ENCODE measurements at regions not wholly inside any gene's neighbourhood (a gene's known extent, or its start where the extent isn't known, plus 50 kb on each side); places are given as distances from the start of the nearest gene placed in this dataset.

DNA sequence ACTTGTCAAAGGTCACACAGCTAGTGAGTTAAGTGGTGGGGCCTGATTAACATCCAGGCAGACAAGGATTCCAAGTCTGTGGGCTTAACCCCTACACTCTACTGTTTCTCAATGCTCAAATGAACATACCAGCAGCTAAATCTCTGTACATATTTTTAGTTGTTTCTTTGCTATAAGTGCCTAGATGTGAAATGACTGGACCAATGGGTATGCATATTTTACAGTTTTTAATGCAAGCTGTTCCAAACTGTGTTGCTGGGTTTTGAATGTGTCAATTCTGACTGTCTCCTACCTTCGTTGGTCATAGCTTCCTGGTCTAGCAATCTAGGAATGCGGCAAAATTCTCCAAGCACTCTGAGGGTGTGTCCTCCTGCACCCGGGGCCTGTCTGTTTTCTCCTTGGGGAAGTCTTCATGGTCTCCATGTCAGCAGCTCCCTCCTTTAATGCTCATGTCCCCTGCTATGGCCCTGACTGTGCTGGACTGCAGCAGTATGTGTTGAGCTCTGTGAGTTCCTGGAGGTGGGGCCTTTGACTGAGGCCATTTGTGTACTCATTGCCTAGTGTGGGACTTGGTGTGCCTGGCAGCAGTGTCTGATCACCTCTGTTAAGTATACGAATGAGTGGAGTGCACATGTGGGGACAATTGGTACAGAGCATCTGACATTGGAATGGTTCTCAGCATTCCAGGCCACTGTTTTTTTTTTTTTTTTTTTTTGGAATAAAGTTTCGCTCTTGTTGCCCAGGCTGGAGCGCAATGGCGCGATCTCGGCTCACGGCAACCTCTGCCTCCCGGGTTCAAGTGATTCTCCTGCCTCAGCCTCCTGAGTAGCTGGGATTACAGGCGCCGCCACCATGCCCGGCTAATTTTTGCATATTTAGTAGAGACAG lies 72.9 kb upstream of the SLC2A1 start:
- H3K9me3 Mint-ChIP-seq: no peaks in the 10 kb centered on the region
- Histone ChIP-seq H3F3A (replicated peaks; ENCODE audit: low read depth) (0 out of 2 replicates have a peak, but pooled peaks cover 3% of the 10 kb centered on the region), H3K79me2 (replicated peaks; ENCODE audit: insufficient read depth) (no peaks in the 10 kb centered on the region), H3K27me3 (ENCODE audit: insufficient read depth) (no peaks in the 10 kb centered on the region), H3K4me1 (ENCODE audit: insufficient read depth) (peaks cover 3% of the 10 kb centered on the region), H3K4me3 (no peak overlapping the region), H2AFZ (no peak overlapping the region), H4K20me1 (replicated peaks; ENCODE audit: insufficient read depth) (no peaks in the 10 kb centered on the region), H3K36me3 (ENCODE audit: insufficient read depth) (no peaks in the 10 kb centered on the region), H3K4me2 (no peak overlapping the region), H3K27ac (ENCODE audit: low read depth) (no peak overlapping the region), H3K9me2 (ENCODE audit: insufficient read depth) (no peaks in the 10 kb centered on the region)
- no peak overlapping the region for H3K4me3 Mint-ChIP-seq
- H3K36me3 Mint-ChIP-seq (ENCODE audit: low read depth): no peaks in the 10 kb centered on the region
- no peak for ATAC-seq
- H3K27me3 Mint-ChIP-seq (ENCODE audit: insufficient read depth, low read depth, poor library complexity): peaks cover 12% of the 10 kb centered on the region
- DNase-seq (ENCODE audit: low spot score): no peak
- no peak overlapping the region for H3K27ac Mint-ChIP-seq
- H3K4me1 Mint-ChIP-seq: peaks cover 12% of the 10 kb centered on the region
- TF ChIP-seq, protein P1, sequence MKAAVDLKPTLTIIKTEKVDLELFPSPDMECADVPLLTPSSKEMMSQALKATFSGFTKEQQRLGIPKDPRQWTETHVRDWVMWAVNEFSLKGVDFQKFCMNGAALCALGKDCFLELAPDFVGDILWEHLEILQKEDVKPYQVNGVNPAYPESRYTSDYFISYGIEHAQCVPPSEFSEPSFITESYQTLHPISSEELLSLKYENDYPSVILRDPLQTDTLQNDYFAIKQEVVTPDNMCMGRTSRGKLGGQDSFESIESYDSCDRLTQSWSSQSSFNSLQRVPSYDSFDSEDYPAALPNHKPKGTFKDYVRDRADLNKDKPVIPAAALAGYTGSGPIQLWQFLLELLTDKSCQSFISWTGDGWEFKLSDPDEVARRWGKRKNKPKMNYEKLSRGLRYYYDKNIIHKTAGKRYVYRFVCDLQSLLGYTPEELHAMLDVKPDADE (IDR thresholded peaks at IDR 0.05): no peak
- TF ChIP-seq POLR2AphosphoS5 (IDR thresholded peaks at IDR 0.05; ENCODE audit: low read depth): no peak

DNA sequence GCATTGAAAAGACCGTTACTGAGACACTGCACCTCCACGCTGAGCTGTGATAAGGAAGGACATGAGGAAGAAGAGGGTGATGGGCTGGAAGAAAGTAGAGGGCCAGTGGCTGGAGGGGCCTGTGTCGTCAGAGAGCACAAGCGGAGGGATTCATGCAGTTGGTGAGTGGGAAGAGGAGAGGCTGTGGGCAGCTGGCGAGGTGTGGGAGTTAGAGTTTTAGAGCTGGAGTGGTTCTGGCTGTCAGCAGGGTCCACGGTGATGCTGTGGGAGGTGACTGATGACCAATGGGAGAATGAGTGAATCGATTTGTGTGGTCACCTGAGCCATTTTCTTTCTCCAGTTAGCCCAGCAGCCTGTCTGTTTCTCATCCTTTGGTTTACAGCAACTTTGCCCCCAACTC lies 66.2 kb upstream of the SLC2A1 start:
- Histone ChIP-seq H3K9me2 (ENCODE audit: insufficient read depth) (no peaks in the 10 kb centered on the region), H2AFZ (no peak overlapping the region), H3K79me2 (replicated peaks; ENCODE audit: insufficient read depth) (no peaks in the 10 kb centered on the region), H3K4me1 (ENCODE audit: insufficient read depth) (no peaks in the 10 kb centered on the region), H3K4me2 (no peak overlapping the region), H3K27me3 (ENCODE audit: insufficient read depth) (no peaks in the 10 kb centered on the region), H3K27ac (ENCODE audit: low read depth) (no peak overlapping the region), H3K36me3 (ENCODE audit: insufficient read depth) (no peaks in the 10 kb centered on the region), H3K4me3 (no peak overlapping the region), H3F3A (replicated peaks; ENCODE audit: low read depth) (no peaks in the 10 kb centered on the region), H4K20me1 (replicated peaks; ENCODE audit: insufficient read depth) (no peaks in the 10 kb centered on the region)
- no peaks in the 10 kb centered on the region for H3K4me1 Mint-ChIP-seq
- no peaks in the 10 kb centered on the region for H3K9me3 Mint-ChIP-seq
- no peak overlapping the region for H3K4me3 Mint-ChIP-seq
- H3K27ac Mint-ChIP-seq: no peak overlapping the region
- ATAC-seq (no peak), DNase-seq (ENCODE audit: low spot score) (no peak)
- peaks cover 8% of the 10 kb centered on the region for H3K27me3 Mint-ChIP-seq (ENCODE audit: insufficient read depth, low read depth, poor library complexity)
- H3K36me3 Mint-ChIP-seq (ENCODE audit: low read depth): no peaks in the 10 kb centered on the region
- no peak for TF ChIP-seq ZNF331 (CRISPR knock-in tag; IDR thresholded peaks at IDR 0.05; ENCODE audit: low read depth)
- no peak for TF ChIP-seq EZH2 (IDR thresholded peaks at IDR 0.05; ENCODE audit: low read depth, unreplicated experiment)
- TF ChIP-seq ZNF114 (CRISPR knock-in tag; IDR thresholded peaks at IDR 0.05): no peak
- TF ChIP-seq, protein P2, sequence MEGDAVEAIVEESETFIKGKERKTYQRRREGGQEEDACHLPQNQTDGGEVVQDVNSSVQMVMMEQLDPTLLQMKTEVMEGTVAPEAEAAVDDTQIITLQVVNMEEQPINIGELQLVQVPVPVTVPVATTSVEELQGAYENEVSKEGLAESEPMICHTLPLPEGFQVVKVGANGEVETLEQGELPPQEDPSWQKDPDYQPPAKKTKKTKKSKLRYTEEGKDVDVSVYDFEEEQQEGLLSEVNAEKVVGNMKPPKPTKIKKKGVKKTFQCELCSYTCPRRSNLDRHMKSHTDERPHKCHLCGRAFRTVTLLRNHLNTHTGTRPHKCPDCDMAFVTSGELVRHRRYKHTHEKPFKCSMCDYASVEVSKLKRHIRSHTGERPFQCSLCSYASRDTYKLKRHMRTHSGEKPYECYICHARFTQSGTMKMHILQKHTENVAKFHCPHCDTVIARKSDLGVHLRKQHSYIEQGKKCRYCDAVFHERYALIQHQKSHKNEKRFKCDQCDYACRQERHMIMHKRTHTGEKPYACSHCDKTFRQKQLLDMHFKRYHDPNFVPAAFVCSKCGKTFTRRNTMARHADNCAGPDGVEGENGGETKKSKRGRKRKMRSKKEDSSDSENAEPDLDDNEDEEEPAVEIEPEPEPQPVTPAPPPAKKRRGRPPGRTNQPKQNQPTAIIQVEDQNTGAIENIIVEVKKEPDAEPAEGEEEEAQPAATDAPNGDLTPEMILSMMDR (conservative IDR thresholded peaks at IDR 0.05; ENCODE audit: low read depth in 2 of 2): no peak
- no peak for TF ChIP-seq JUNB (IDR thresholded peaks at IDR 0.05; ENCODE audit: unreplicated experiment)
- TF ChIP-seq POLR2AphosphoS5 (IDR thresholded peaks at IDR 0.05; ENCODE audit: low read depth): no peak
- no peak for TF ChIP-seq NANOG (IDR thresholded peaks at IDR 0.05; ENCODE audit: borderline replicate concordance)
- TF ChIP-seq EZH2phosphoT487 (IDR thresholded peaks at IDR 0.05; ENCODE audit: unreplicated experiment): no peak
- TF ChIP-seq, protein P3, sequence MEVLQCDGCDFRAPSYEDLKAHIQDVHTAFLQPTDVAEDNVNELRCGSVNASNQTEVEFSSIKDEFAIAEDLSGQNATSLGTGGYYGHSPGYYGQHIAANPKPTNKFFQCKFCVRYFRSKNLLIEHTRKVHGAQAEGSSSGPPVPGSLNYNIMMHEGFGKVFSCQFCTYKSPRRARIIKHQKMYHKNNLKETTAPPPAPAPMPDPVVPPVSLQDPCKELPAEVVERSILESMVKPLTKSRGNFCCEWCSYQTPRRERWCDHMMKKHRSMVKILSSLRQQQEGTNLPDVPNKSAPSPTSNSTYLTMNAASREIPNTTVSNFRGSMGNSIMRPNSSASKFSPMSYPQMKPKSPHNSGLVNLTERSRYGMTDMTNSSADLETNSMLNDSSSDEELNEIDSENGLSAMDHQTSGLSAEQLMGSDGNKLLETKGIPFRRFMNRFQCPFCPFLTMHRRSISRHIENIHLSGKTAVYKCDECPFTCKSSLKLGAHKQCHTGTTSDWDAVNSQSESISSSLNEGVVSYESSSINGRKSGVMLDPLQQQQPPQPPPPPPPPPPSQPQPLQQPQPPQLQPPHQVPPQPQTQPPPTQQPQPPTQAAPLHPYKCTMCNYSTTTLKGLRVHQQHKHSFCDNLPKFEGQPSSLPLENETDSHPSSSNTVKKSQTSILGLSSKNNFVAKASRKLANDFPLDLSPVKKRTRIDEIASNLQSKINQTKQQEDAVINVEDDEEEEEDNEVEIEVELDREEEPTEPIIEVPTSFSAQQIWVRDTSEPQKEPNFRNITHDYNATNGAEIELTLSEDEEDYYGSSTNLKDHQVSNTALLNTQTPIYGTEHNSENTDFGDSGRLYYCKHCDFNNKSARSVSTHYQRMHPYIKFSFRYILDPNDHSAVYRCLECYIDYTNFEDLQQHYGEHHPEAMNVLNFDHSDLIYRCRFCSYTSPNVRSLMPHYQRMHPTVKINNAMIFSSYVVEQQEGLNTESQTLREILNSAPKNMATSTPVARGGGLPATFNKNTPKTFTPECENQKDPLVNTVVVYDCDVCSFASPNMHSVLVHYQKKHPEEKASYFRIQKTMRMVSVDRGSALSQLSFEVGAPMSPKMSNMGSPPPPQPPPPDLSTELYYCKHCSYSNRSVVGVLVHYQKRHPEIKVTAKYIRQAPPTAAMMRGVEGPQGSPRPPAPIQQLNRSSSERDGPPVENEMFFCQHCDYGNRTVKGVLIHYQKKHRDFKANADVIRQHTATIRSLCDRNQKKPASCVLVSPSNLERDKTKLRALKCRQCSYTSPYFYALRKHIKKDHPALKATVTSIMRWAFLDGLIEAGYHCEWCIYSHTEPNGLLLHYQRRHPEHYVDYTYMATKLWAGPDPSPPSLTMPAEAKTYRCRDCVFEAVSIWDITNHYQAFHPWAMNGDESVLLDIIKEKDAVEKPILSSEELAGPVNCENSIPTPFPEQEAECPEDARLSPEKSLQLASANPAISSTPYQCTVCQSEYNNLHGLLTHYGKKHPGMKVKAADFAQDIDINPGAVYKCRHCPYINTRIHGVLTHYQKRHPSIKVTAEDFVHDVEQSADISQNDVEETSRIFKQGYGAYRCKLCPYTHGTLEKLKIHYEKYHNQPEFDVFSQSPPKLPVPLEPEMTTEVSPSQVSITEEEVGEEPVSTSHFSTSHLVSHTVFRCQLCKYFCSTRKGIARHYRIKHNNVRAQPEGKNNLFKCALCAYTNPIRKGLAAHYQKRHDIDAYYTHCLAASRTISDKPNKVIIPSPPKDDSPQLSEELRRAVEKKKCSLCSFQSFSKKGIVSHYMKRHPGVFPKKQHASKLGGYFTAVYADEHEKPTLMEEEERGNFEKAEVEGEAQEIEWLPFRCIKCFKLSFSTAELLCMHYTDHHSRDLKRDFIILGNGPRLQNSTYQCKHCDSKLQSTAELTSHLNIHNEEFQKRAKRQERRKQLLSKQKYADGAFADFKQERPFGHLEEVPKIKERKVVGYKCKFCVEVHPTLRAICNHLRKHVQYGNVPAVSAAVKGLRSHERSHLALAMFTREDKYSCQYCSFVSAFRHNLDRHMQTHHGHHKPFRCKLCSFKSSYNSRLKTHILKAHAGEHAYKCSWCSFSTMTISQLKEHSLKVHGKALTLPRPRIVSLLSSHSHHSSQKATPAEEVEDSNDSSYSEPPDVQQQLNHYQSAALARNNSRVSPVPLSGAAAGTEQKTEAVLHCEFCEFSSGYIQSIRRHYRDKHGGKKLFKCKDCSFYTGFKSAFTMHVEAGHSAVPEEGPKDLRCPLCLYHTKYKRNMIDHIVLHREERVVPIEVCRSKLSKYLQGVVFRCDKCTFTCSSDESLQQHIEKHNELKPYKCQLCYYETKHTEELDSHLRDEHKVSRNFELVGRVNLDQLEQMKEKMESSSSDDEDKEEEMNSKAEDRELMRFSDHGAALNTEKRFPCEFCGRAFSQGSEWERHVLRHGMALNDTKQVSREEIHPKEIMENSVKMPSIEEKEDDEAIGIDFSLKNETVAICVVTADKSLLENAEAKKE (CRISPR knock-in tag; IDR thresholded peaks at IDR 0.05): no peak
